IMR-90 (cell line): ENCODE measurements at regions not wholly inside any gene's neighbourhood (a gene's known extent, or its start where the extent isn't known, plus 50 kb on each side); places are given as distances from the start of the nearest gene placed in this dataset.

Experiments
- ATAC-seq: fragments of 200-7000 bp; cut with Tn5 transposase; 2 replicates; pipeline ENCODE4 v1.9.1; 2020; ENCODE audit warnings: low read depth, mild to moderate bottlenecking, moderate library complexity
- BruUV-seq: library from RNA; stranded (reverse); fragments of 400-500 nt; replicated peaks from 2 replicates; lab custom pipeline; 2021; lab: Mats Ljungman, UMichigan
- CTCF ChIA-PET: fragments of 300-600 bp; formaldehyde crosslinking; extraction: SDS; loops from one replicate; lab custom pipeline; 2021; ENCODE audit warnings: antibody characterized with exemption; lab: Yijun Ruan, JAX
- POLR2A ChIA-PET: fragments of 300-600 bp; sonication (Branson Sonifier 250); formaldehyde crosslinking; loops from one replicate; lab custom pipeline; 2022; ENCODE audit warnings: antibody characterized with exemption; ENCODE audit not compliant: unreplicated experiment; lab: Charles Lee
- DNase-seq: peaks from one replicate; pipeline ENCODE4 v3.0.0; 2013
- H2AFZ ChIP-seq: replicated peaks from 2 replicates; pipeline ENCODE3; 2013; ENCODE audit warnings: low read length, mild to moderate bottlenecking; ENCODE audit not compliant: poor library complexity
- H2AK5ac ChIP-seq: 2 replicates; pipeline ENCODE4 v1.6.1; 2013; ENCODE audit warnings: low read depth, low read length, inconsistent platforms
- H2AK9ac ChIP-seq: replicated peaks from 2 replicates; pipeline ENCODE3; 2013; ENCODE audit warnings: mild to moderate bottlenecking, low read depth, low read length, moderate library complexity; ENCODE audit not compliant: poor library complexity
- H2BK120ac ChIP-seq: 2 replicates; pipeline ENCODE4 v1.6.1; 2013; ENCODE audit warnings: low read depth, low read length, inconsistent platforms
- H2BK15ac ChIP-seq: 3 replicates; pipeline ENCODE4 v1.6.1; 2013; ENCODE audit warnings: low read depth, low read length, inconsistent platforms
- H2BK20ac ChIP-seq: 2 replicates; pipeline ENCODE4 v1.6.1; 2013; ENCODE audit warnings: low read depth, mild to moderate bottlenecking, inconsistent platforms, low read length, moderate library complexity
- H2BK5ac ChIP-seq: 2 replicates; pipeline ENCODE4 v1.6.1; 2013; ENCODE audit warnings: mild to moderate bottlenecking, low read depth, low read length, inconsistent platforms; ENCODE audit not compliant: poor library complexity, severe bottlenecking
- H3K14ac ChIP-seq: replicated peaks from 2 replicates; pipeline ENCODE4 v1.6.1; 2013; ENCODE audit warnings: low read depth, low read length, inconsistent platforms
- H3K18ac ChIP-seq: 2 replicates; pipeline ENCODE4 v1.6.1; 2013; ENCODE audit warnings: low read depth, low read length, control low read depth
- H3K23ac ChIP-seq: 2 replicates; pipeline ENCODE4 v1.6.1; 2013; ENCODE audit warnings: low read depth, low read length, inconsistent platforms
- H3K27ac ChIP-seq: 2 replicates; pipeline ENCODE4 v1.5.1; 2013; ENCODE audit warnings: mild to moderate bottlenecking, control low read depth, low read length; ENCODE audit not compliant: insufficient read depth
- H3K27me3 ChIP-seq: 2 replicates; pipeline ENCODE4 v1.6.1; 2013; ENCODE audit warnings: low read length; ENCODE audit not compliant: control insufficient read depth, insufficient read depth
- H3K36me3 ChIP-seq: 2 replicates; pipeline ENCODE4 v1.6.1; 2013; ENCODE audit warnings: low read length, mixed read lengths; ENCODE audit not compliant: control insufficient read depth, insufficient read depth
- H3K4ac ChIP-seq: 2 replicates; pipeline ENCODE4 v1.6.1; 2013; ENCODE audit warnings: low read depth, low read length, inconsistent platforms
- H3K4me1 ChIP-seq: 2 replicates; pipeline ENCODE4 v1.6.1; 2013; ENCODE audit warnings: low read length, mixed read lengths; ENCODE audit not compliant: control insufficient read depth, insufficient read depth
- H3K4me2 ChIP-seq: 2 replicates; pipeline ENCODE4 v1.6.1; 2013; ENCODE audit warnings: low read depth, mild to moderate bottlenecking, control low read depth, low read length, moderate library complexity
- H3K4me3 ChIP-seq: 2 replicates; pipeline ENCODE4 v1.5.1; 2013; ENCODE audit warnings: low read depth, mild to moderate bottlenecking, control low read depth, low read length, moderate library complexity; ENCODE audit not compliant: insufficient read depth
- H3K56ac ChIP-seq: 2 replicates; pipeline ENCODE4 v1.6.1; 2013; ENCODE audit warnings: low read length, inconsistent platforms; ENCODE audit not compliant: insufficient read depth; ENCODE audit errors: extremely low read depth
- H3K79me1 ChIP-seq, 2 experiments: 2 replicates each; pipeline ENCODE4 v1.6.1; 2013; ENCODE audit warnings: low read length in 2 of 2, inconsistent platforms in 1 of 2, low read depth in 1 of 2
- H3K9ac ChIP-seq: 2 replicates; pipeline ENCODE4 v1.6.1; 2013; ENCODE audit warnings: low read depth, low read length, control low read depth
- H3K9me1 ChIP-seq: 2 replicates; pipeline ENCODE4 v1.6.1; 2013; ENCODE audit warnings: low read length, inconsistent platforms; ENCODE audit not compliant: insufficient read depth
- H3K9me3 ChIP-seq: 2 replicates; pipeline ENCODE4 v1.6.1; 2013; ENCODE audit warnings: low read length; ENCODE audit not compliant: control insufficient read depth, insufficient read depth
- H4K20me1 ChIP-seq: 2 replicates; pipeline ENCODE4 v1.6.1; 2013; ENCODE audit warnings: low read length, inconsistent platforms; ENCODE audit not compliant: insufficient read depth
- H4K5ac ChIP-seq: 2 replicates; pipeline ENCODE4 v1.6.1; 2013; ENCODE audit warnings: mild to moderate bottlenecking, low read depth, low read length, control low read depth
- H4K8ac ChIP-seq, 2 experiments: 2 replicates each; pipeline ENCODE4 v1.6.1; 2013; ENCODE audit warnings: low read depth in 2 of 2, low read length in 2 of 2, control low read depth in 1 of 2, inconsistent platforms in 1 of 2
- H4K91ac ChIP-seq: 2 replicates; pipeline ENCODE4 v1.6.1; 2013; ENCODE audit warnings: low read depth, low read length, inconsistent platforms; ENCODE audit not compliant: insufficient read depth
- RAD21 ChIP-seq: IDR thresholded peaks from 2 replicates; pipeline ENCODE4 v1.6.1; 2012; ENCODE audit warnings: low read length, improper control_type of control experiment
- WGBS, 2 experiments: methylation state at CpG; one replicate each; pipeline versions ENCODE4 v1.1.5 to v1.1.7; 2013; ENCODE audit warnings: missing lambda C conversion rate in 2 of 2; ENCODE audit not compliant: insufficient read length in 1 of 2; ENCODE audit errors: extremely low coverage in 2 of 2; 5-methylcytosine and 5-hydroxymethylcytosine counted together
- dilution Hi-C: fragments of 300-500 bp; cut with HindIII; formaldehyde crosslinking; loops from one replicate; pipeline ENCODE4 v1.14.3; 2018; ENCODE audit warnings: low sequenced_read_pairs; ENCODE audit not compliant: unreplicated experiment
- in situ Hi-C: fragments of 300-500 bp; cut with MboI; formaldehyde crosslinking; loops from 3 replicates; pipeline ENCODE4 v1.14.3; 2019; ENCODE audit warnings: low sequenced_read_pairs, inconsistent platforms, mixed read lengths
- intact Hi-C: fragments of 100-400 bp; cut with micrococcal nuclease; formaldehyde crosslinking; loops from 2 replicates; pipeline ENCODE4 v1.10.0; 2022
- TF ChIP-seq, protein P1 (sequence below): fragments of 150-350 bp; IDR thresholded peaks from 2 replicates; pipeline ENCODE4 v1.6.1; 2017; ENCODE audit warnings: mild to moderate bottlenecking, antibody characterized with exemption, low read length, low read depth

DNA sequence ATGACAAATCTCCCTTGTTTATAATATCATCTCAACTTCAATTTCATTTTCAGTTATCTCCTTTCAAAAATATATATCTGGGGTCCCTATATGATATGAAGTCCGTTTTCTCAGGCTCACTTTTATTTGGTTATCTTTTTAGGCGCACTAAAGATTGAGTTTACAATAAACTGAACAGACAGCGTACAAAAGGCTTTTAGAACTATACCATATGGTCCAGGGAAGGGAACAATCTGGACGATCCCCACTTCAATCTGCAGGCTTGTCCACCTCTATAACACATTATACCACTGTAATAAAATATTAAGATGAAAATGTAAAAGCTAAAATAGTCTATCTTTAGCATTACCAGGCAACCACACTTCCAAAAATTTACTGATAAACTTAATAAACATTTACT lies 289.9 kb downstream of the ZEB2 start:
- H4K20me1 ChIP-seq, result no peaks in the 10 kb centered on the region
- CTCF ChIA-PET, result no interaction called here
- no peak for DNase-seq

More for the DNA sequence above, 289.9 kb downstream of the ZEB2 start:
- H3K27me3 ChIP-seq, result no peaks in the 10 kb centered on the region
- H2AK9ac ChIP-seq, result no peak overlapping the region
- H3K9ac ChIP-seq, result no peak overlapping the region
- in situ Hi-C loops, result no loop called here
- H4K91ac ChIP-seq, result no peak overlapping the region
- H3K23ac ChIP-seq, result no peak overlapping the region
- H3K36me3 ChIP-seq, result no peaks in the 10 kb centered on the region
- H3K4ac ChIP-seq, result no peak overlapping the region
- dilution Hi-C loops, result no loop called here
- peak; percentile 40 for ATAC-seq
- H3K9me1 ChIP-seq, result no peaks in the 10 kb centered on the region
- TF ChIP-seq, protein P1, sequence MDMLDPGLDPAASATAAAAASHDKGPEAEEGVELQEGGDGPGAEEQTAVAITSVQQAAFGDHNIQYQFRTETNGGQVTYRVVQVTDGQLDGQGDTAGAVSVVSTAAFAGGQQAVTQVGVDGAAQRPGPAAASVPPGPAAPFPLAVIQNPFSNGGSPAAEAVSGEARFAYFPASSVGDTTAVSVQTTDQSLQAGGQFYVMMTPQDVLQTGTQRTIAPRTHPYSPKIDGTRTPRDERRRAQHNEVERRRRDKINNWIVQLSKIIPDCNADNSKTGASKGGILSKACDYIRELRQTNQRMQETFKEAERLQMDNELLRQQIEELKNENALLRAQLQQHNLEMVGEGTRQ, result no peak
- no peak for TF ChIP-seq RAD21
- no peak overlapping the region for H3K56ac ChIP-seq
- H2BK120ac ChIP-seq, result peak overlapping the region; percentile 30; the same call in 1 of the 2 replicates
- H2BK15ac ChIP-seq, result no peak overlapping the region
- H4K8ac ChIP-seq, result peak overlapping the region; percentile 34 to 70; a peak in 2 of 4 replicates
- peaks cover 3% of the 10 kb centered on the region; the same call in 1 of the 2 replicates for H3K4me1 ChIP-seq
- no peak overlapping the region for H2BK5ac ChIP-seq
- H2BK20ac ChIP-seq, result no peak overlapping the region
- no peak overlapping the region for H3K14ac ChIP-seq
- no TSS peak for BruUV-seq
- intact Hi-C loops, result no loop called here
- no CpG with 5 or more reads among the region's 4 CpGs for WGBS, 2 experiments
- H3K27ac ChIP-seq, result no peak overlapping the region
- no peak overlapping the region for H3K4me3 ChIP-seq
- H2AFZ ChIP-seq, result no peak overlapping the region
- H3K18ac ChIP-seq, result no peak overlapping the region
- H4K5ac ChIP-seq, result no peak overlapping the region
- no peak overlapping the region for H2AK5ac ChIP-seq
- POLR2A ChIA-PET, result no interaction called here
- no peaks in the 10 kb centered on the region for H3K9me3 ChIP-seq
- peak overlapping the region; percentile 51; the same call in 1 of the 2 replicates for H3K4me2 ChIP-seq
- no peaks in the 10 kb centered on the region for H3K79me1 ChIP-seq
